ENCODE measurements at regions not wholly inside any gene's neighbourhood (a gene's known extent, or its start where the extent isn't known, plus 50 kb on each side); places are given as distances from the start of the nearest gene placed in this dataset.

DNA sequence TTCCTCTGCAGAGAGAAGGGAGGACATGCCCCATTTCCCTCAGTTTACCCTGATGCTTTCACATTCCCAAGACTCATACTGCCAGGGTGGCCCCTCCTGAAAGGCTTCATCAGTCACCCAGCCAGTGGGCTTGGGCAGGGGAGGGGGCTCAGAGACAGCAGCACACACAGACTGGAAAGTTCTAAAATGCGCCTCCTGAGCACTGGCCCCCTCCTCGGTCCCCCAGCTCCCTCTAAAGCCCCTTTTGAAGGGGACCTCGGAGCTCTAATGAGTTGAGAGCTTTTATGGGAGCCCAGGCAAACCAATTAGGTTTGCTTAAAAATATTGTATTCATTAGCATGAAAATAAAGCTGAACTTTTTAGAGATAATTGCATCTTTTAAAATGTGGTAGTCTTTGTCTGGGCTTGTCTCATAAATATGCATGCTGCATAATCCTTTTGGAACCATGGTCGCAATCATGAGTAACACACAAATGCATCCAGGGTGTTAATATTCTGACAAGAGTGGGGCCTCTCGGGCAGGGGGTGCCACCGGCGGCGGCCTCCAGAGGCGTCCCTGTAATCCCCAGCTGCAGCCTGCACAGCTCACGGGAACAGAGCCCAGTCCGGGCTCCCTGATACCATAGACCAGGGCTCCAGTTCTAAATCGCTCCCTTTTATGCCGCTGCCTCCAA, 78.5 kb downstream of the RPLP1 start:
- DNase-seq (ENCODE audit: low spot score) = no peak

GRCh38 chr15:69531665-69532027, 79.0 kb downstream of the RPLP1 start:
- DNase-seq (ENCODE audit: low spot score) = no peak

DNA sequence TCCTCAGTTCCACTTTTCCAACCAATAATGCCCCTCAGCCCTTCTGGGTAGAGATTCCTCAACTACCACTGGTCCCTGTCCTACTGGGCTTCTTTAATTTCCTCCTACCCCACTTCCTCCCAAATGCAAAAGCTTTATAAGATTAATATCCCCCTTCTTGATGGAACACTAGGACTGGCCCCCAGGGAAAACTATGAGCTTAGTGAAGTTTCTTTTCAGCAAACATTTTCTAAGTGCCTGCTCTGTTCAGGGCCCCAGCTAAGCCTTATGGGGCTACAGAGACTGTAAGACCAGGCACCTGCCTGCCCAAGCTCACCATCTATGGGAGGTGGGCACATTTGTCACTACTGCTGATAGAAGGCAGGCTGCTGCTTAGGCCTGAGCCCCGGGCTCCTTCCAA, 79.4 kb downstream of the RPLP1 start:
- no peak for DNase-seq (ENCODE audit: low spot score)

GRCh38 chr15:69532856-69533255, 80.2 kb downstream of the RPLP1 start:
- DNase-seq (ENCODE audit: low spot score) = no peak

DNA sequence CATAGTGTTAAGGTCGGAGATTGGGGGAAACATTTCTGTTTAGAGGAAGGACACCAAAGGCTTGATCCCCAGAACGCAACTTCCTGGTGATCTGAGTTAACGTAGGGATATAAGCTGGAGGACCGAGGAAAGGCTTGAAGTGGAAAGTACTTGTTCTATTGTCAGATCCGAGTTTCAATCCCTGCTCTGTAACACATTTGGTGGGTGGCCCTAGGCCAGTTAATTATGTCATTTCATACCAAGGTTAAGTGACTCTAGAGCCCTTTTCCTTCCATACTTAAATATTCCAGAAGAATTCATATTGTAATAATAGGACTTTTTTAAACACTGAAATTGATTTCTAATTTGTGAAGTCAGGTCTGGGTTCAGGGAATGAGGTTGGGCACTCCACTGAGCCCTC, 80.9 kb downstream of the RPLP1 start:
- no peak for DNase-seq (ENCODE audit: low spot score)

GRCh38 chr15:69535101-69535638, 82.6 kb downstream of the RPLP1 start:
- no peak for DNase-seq (ENCODE audit: low spot score)

DNA sequence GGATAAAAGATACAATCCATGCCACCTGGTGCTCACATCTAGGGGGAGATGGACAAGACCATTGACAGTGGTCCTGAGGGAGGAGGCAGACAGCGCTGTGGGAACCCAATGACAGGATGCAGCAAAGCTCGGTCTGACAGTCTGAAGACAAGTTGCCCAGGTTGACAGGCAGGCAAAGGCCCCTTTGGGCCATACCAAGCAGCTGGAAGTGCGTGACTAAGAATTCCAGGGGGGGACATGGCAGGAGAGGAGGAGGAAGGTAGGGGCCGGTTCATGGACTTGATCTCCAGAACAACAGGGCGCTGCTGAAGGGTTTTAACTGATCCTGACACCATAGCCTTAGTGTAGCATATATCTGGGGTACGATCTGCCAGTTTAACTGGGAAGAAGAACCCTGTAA, 83.4 kb downstream of the RPLP1 start:
- no peak for DNase-seq (ENCODE audit: low spot score)

DNA sequence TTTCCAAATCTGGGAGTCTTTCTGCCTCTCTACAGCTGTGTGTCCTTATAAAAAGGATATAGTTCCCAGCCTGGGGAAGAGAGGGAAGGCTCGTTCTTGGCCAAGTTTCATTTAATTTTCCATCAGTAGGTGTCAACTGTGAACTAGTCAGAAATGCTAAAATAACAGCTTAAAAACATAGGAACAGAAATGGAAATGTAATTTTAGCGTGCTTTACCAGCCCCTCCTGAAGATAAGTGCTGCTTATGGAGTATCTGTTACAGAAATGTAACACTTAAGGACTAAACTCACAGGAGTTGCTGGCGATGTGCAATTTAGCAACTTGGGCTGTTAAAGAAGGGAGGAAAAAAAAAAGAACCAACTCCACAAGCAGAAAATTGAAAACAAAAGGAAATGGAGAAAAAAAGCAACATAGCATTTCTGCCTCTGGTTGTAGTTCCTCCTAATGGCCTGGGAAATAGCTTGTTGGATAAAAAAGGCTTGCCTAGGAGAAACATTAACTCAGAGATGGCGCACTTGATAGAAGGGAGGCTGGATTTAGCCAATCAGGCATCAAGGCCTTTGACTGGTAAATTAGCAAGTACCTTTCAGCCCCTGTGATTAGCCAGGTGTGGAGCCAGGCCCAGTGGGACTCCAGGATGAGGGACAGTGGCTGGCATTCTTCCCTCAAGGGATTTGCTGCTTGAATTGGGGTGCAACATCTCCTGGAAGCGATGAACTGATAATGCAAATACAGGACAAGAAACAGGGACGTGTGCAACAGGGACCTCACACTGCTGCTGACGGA, 84.3 kb downstream of the RPLP1 start:
- DNase-seq (ENCODE audit: low spot score) = no peak

GRCh38 chr15:69537901-69538300, 85.3 kb downstream of the RPLP1 start:
- no peak for DNase-seq (ENCODE audit: low spot score)

DNA sequence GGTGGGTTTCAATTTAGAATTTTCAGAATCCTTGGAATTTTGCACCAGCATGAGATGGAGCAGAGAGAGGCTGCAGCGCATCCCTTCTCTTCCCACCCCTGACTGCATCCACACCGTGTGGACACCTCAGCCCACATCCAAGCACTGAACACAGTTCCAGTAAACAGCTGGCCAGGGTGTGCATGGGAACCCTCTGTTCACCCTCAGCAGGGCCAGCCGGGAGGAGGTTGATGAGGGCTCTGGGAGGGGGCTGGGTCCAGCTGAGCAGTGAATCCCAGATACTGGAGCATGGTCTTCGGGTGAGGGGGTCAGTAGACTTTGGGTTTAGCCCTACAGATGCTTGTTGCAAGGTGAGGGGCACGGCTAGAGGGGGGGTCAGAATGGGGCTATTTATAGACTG, 85.8 kb downstream of the RPLP1 start:
- no peak for DNase-seq (ENCODE audit: low spot score)

- no peak for DNase-seq (ENCODE audit: low spot score)
These were observed 86.7 kb downstream of the RPLP1 start for GRCh38 chr15:69539345-69539744.

- DNase-seq (ENCODE audit: low spot score) = no peak
These were observed 88.0 kb downstream of the RPLP1 start for GRCh38 chr15:69540622-69541021.

DNA sequence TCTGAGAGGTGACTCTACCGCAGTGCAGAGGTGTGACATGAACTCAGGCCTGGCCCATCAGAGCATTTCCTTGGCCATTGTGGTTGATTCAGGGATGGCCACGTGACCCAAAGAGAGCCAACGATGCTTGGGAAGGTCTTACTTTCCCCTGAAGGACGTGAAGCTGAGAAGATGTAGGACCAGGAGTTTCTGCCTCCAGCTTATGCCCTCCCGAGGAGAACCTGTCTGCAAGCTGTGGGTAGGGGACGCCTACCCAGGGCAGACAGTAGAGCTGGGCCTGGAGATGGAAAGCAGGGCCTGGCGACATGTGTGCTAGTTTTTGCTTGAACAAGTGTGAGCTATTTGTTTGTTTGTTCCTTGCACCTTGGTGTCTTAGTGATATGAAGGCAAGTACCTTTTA, 89.4 kb downstream of the RPLP1 start:
- DNase-seq (ENCODE audit: low spot score) = no peak

DNA sequence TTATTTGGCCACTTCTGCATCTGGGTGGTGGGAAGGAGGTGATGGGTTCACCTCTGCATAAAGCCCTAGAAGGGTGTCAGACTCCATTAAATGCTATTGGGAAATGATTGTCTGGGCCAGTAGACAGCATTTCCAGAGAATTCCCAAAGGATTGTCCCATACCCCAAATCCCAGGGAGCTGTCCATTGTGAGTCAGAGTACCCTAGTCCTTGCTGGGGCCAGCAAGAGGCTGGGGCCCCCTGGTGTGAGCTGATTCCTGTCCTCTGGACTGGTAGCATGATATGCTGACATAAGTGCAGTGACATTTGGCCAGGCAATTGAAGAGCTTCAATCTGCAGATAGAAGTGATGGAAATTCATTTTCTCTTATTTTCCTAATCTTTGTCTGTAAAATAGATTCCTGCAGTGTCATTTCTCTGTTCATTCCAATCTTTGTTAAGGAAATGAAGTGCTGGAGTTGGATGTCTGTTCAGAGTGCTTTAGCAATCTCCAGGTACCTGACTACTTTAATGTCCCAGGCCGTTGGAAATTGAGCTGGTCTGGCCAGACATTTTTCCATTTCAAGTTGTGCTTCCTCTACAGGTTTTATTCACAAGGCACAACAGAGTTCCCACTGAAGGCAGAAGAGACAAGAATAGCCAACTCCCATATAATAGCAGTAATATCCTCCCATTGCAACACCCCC, 91.2 kb downstream of the RPLP1 start:
- DNase-seq (ENCODE audit: low spot score) = no peak

DNA sequence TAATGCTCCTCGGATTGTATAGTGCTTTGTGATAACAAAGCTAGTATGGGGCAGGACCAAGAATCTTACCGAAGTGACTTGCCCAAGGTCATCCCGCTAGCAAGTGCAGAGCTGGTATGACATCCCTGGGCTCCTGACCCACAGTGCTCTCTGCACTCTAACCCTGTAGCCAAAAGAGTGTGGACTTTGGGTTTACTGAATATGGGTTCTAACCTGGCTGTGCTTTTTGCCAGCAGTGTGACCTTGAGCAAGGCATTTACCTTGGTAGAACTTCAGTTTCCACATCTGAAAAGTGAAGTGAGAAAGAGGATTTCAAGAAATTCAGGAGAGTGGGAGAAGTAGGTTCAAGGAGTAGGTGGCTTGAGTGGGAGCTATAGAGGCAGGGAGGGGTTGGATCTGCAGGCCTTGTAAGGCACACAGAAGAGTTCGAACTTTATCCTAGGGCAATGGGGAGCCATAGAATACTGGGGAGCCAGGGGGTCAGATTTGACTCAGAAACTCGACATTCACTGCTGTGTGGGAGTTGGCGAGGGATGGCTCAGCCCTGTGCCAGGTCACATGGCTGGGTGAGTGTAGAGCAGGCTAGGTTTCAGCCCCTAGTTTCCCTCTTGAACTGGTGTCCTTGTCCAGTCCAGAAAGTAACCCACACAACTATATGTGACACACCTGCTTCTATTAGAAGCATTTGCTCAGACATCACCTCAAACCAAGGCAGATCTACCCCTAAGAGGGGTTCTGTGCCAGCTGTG, 91.9 kb downstream of the RPLP1 start:
- DNase-seq (ENCODE audit: low spot score) = no peak

GRCh38 chr15:69546182-69546581, 93.6 kb downstream of the RPLP1 start:
- no peak for DNase-seq (ENCODE audit: low spot score)

DNA sequence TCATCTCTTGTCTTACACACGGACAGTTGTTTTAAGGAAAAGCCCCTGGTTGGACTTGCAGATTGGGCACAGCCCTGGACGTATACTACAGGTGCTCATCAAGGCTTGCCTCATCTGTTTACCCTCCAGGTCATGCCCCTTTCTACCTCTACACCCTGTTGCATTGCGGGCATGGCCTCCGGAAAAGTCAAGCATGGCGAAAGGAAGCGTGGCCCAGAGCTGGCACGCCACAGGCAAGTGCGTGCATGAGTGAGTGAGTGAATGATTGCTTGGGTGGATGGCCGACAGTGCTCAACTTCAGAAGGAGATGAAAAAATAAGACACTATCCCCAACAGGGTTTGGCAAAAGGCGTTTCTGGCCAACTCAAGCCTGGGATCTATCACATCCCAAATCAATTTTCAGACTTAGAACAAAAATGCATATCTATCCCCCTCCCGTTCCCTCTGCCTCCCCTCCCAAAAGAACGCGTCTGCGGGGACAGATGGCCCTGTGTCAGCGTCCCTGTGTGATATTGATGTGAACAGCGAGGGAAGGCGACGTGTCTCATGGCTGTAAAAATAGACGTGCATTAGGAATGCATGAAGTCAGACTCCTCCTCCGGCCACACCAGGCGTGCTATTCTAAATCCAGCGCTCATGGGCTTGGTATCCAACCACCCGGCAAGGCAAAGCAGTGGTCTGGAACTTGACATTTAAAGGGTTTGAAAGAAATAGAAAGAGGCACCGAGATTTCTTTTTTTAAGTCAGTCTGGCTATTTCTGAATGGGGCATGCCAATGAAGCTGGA, 96.0 kb downstream of the RPLP1 start:
- no peak for DNase-seq (ENCODE audit: low spot score)

GRCh38 chr15:69551391-69552056, 98.9 kb downstream of the RPLP1 start:
- DNase-seq (ENCODE audit: low spot score) = no peak

GRCh38 chr15:69552057-69552815, 99.6 kb downstream of the RPLP1 start:
- no peak for DNase-seq (ENCODE audit: low spot score)

- no peak for DNase-seq (ENCODE audit: low spot score)
These were observed 101.1 kb downstream of the RPLP1 start for GRCh38 chr15:69553686-69554085.
